Endothelial cell (in vitro differentiated cells): ENCODE measurements at regions not wholly inside any gene's neighbourhood (a gene's known extent, or its start where the extent isn't known, plus 50 kb on each side); places are given as distances from the start of the nearest gene placed in this dataset.

ENCODE experiments used
- DNase-seq: peaks from one replicate; pipeline ENCODE4 v3.0.0; 2021; ENCODE audit warnings: low spot score
- H3K27ac Mint-ChIP-seq: one replicate; pipeline ENCODE4 v1.8.0; 2021; ENCODE audit warnings: mixed read lengths, inconsistent platforms; ENCODE audit not compliant: unreplicated experiment
- H3K27me3 Mint-ChIP-seq: one replicate; pipeline ENCODE4 v1.8.0; 2021; ENCODE audit warnings: mild to moderate bottlenecking, moderate library complexity, mixed read lengths, inconsistent platforms; ENCODE audit not compliant: unreplicated experiment
- H3K36me3 Mint-ChIP-seq: one replicate; pipeline ENCODE4 v1.8.0; 2021; ENCODE audit warnings: mild to moderate bottlenecking, low read depth, mixed read lengths, inconsistent platforms; ENCODE audit not compliant: unreplicated experiment
- H3K4me1 Mint-ChIP-seq: one replicate; pipeline ENCODE4 v1.8.0; 2021; ENCODE audit warnings: mild to moderate bottlenecking, mixed read lengths, inconsistent platforms; ENCODE audit not compliant: unreplicated experiment
- H3K4me3 Mint-ChIP-seq: one replicate; pipeline ENCODE4 v1.8.0; 2021; ENCODE audit warnings: mild to moderate bottlenecking, mixed read lengths, inconsistent platforms; ENCODE audit not compliant: unreplicated experiment
- H3K9me3 Mint-ChIP-seq: one replicate; pipeline ENCODE4 v1.8.0; 2021; ENCODE audit warnings: mixed read lengths, inconsistent platforms; ENCODE audit not compliant: unreplicated experiment
- CTCF ChIP-seq: fragments of 200-600 bp; sonication (generic); IDR thresholded peaks from one replicate; pipeline ENCODE4 v1.5.0; 2021; ENCODE audit warnings: antibody characterized with exemption; ENCODE audit not compliant: unreplicated experiment

GRCh38 chr14:42141328-42141727 is 534.7 kb downstream of the LRFN5 start:
- Mint-ChIP-seq H3K27ac (no peak overlapping the region), H3K36me3 (no peaks in the 10 kb centered on the region), H3K27me3 (no peaks in the 10 kb centered on the region), H3K4me3 (no peak overlapping the region), H3K4me1 (no peaks in the 10 kb centered on the region), H3K9me3 (no peaks in the 10 kb centered on the region)
- no peak for TF ChIP-seq CTCF
- DNase-seq: no peak

GRCh38 chr14:42140831-42141279 is 534.2 kb downstream of the LRFN5 start:
- Mint-ChIP-seq H3K27me3 (no peaks in the 10 kb centered on the region), H3K9me3 (no peaks in the 10 kb centered on the region), H3K4me3 (no peak overlapping the region), H3K27ac (no peak overlapping the region), H3K36me3 (no peaks in the 10 kb centered on the region), H3K4me1 (no peaks in the 10 kb centered on the region)
- TF ChIP-seq CTCF: no peak
- no peak for DNase-seq

GRCh38 chr14:42140001-42140400 is 533.3 kb downstream of the LRFN5 start:
- no peak overlapping the region for H3K4me3 Mint-ChIP-seq
- no peak for TF ChIP-seq CTCF
- no peaks in the 10 kb centered on the region for H3K4me1 Mint-ChIP-seq
- H3K9me3 Mint-ChIP-seq: no peaks in the 10 kb centered on the region
- no peak overlapping the region for H3K27ac Mint-ChIP-seq
- no peak for DNase-seq
- H3K27me3 Mint-ChIP-seq: no peaks in the 10 kb centered on the region
- no peaks in the 10 kb centered on the region for H3K36me3 Mint-ChIP-seq

- Mint-ChIP-seq H3K4me3 (no peak overlapping the region), H3K4me1 (no peaks in the 10 kb centered on the region), H3K27ac (no peak overlapping the region), H3K9me3 (no peaks in the 10 kb centered on the region), H3K27me3 (no peaks in the 10 kb centered on the region), H3K36me3 (no peaks in the 10 kb centered on the region)
- no peak for DNase-seq
- TF ChIP-seq CTCF: no peak
Observed at GRCh38 chr14:42138406-42138805, 531.7 kb downstream of the LRFN5 start.

- Mint-ChIP-seq H3K9me3 (no peaks in the 10 kb centered on the region), H3K4me1 (no peaks in the 10 kb centered on the region), H3K27ac (no peak overlapping the region), H3K4me3 (no peak overlapping the region), H3K27me3 (no peaks in the 10 kb centered on the region), H3K36me3 (no peaks in the 10 kb centered on the region)
- no peak for DNase-seq
- TF ChIP-seq CTCF: no peak
Observed at GRCh38 chr14:42130815-42131214, 524.1 kb downstream of the LRFN5 start.
